22Rv1 (cell line): ENCODE measurements at regions not wholly inside any gene's neighbourhood (a gene's known extent, or its start where the extent isn't known, plus 50 kb on each side); places are given as distances from the start of the nearest gene placed in this dataset.

Experiments used
- H3K27ac ChIP-seq: fragments of 450-650 bp; 2 replicates; pipeline ENCODE4 v1.5.1; 2017
- CTCF ChIP-seq: fragments of 450-650 bp; IDR thresholded peaks from 2 replicates; pipeline ENCODE4 v1.5.1; 2017; ENCODE audit warnings: mild to moderate bottlenecking
- ZFX ChIP-seq: fragments of 450-650 bp; IDR thresholded peaks from 2 replicates; pipeline ENCODE4 v1.6.1; 2017; ENCODE audit warnings: antibody characterized with exemption, borderline replicate concordance

DNA sequence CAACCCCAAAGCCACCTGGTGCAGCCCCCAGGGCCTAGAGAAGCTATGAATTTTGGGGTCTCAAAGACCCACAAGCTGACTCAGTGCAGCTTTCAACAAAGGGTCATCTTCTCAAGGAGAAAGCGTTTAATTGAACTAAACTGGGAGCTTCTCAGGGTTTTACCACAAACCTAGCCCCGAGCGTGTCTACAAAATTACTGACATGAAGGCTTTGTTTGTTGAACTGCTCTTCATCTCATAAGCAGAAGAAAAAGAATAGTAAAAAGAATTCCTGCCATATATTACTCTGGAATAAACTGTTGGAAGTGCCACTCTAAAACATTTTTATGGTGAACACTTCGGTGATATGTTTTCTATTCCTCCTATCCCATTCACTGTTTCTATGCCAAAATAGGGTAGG, 50.8 kb upstream of the INCENP start:
- no peak for TF ChIP-seq ZFX
- no peak for TF ChIP-seq CTCF
- no peak overlapping the region for H3K27ac ChIP-seq

GRCh38 chr11:62071408-62071807, 52.4 kb upstream of the INCENP start:
- H3K27ac ChIP-seq, result no peak overlapping the region
- TF ChIP-seq CTCF (no peak), ZFX (no peak)

- no peak overlapping the region for H3K27ac ChIP-seq
- TF ChIP-seq ZFX (no peak), CTCF (no peak)
Observed at GRCh38 chr11:62069986-62070919, 53.6 kb upstream of the INCENP start.

GRCh38 chr11:62069374-62069773, 54.4 kb upstream of the INCENP start:
- TF ChIP-seq CTCF (no peak), ZFX (no peak)
- no peak overlapping the region for H3K27ac ChIP-seq

DNA sequence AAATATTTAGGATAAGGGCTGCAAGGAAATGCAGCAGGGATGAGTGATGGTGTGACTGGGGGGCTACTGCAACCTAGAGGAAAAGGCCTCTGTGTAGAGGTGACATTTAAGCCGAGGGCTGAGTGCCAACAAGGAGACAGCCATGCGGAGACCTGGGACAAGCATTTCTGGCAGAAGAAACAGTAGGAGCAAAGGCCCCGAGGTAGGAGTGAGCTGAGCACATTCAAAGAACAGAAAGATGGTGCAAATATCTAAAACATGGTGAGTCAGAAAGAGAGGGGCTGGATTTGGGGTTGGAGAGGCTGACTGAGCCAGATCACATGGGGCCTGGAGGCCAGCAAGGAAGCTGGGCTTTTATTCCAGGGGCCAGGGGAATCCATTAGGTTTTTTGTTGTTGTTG, 55.1 kb upstream of the INCENP start:
- TF ChIP-seq ZFX (no peak), CTCF (no peak)
- H3K27ac ChIP-seq, result no peak overlapping the region

DNA sequence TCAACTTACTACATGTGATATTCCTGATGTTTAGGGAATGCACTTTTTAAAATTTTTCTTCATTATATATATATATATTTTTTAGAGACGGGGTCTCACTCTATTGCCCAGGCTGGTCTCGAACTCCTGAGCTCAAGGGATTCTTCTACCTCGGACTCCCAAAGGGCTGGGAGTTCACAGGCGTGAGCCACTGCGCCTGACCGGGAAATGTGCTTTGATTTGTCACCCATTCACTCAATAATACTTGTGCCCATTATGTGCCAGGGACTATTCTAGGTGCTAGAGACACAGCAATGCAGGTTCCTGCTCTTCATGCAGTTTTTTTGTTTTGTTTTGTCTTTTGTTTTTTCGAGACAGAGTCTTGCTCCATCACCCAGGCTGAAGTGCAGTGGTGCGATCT, 56.1 kb upstream of the INCENP start:
- TF ChIP-seq CTCF (no peak), ZFX (no peak)
- no peak overlapping the region for H3K27ac ChIP-seq

GRCh38 chr11:62064221-62064620, 59.6 kb upstream of the INCENP start:
- no peak overlapping the region for H3K27ac ChIP-seq
- TF ChIP-seq ZFX (no peak), CTCF (no peak)
